ENCODE measurements at regions not wholly inside any gene's neighbourhood (a gene's known extent, or its start where the extent isn't known, plus 50 kb on each side); places are given as distances from the start of the nearest gene placed in this dataset.

- no peak for DNase-seq (ENCODE audit: low read depth)
These were observed 92.9 kb upstream of the SYNDIG1 start for GRCh38 chr20:24376311-24377099.

- DNase-seq (ENCODE audit: low read depth) = no peak
These were observed 96.1 kb upstream of the SYNDIG1 start for GRCh38 chr20:24373372-24373771.

GRCh38 chr20:24370911-24371695 is 98.3 kb upstream of the SYNDIG1 start:
- DNase-seq (ENCODE audit: low read depth) = no peak

GRCh38 chr20:24370249-24370648 is 99.2 kb upstream of the SYNDIG1 start:
- DNase-seq (ENCODE audit: low read depth) = no peak

GRCh38 chr20:24368253-24368652 is 101.2 kb upstream of the SYNDIG1 start:
- no peak for DNase-seq (ENCODE audit: low read depth)

GRCh38 chr20:24366336-24367004 is 103.0 kb upstream of the SYNDIG1 start:
- DNase-seq (ENCODE audit: low read depth) = peak; percentile 34

GRCh38 chr20:24365670-24366069 is 103.8 kb upstream of the SYNDIG1 start:
- DNase-seq (ENCODE audit: low read depth) = no peak

- DNase-seq (ENCODE audit: low read depth) = no peak
These were observed 104.9 kb upstream of the SYNDIG1 start for GRCh38 chr20:24364482-24364881.

- DNase-seq (ENCODE audit: low read depth) = no peak
These were observed 106.4 kb upstream of the SYNDIG1 start for GRCh38 chr20:24363031-24363430.

GRCh38 chr20:24362080-24362479 is 107.3 kb upstream of the SYNDIG1 start:
- no peak for DNase-seq (ENCODE audit: low read depth)

- no peak for DNase-seq (ENCODE audit: low read depth)
These were observed 107.9 kb upstream of the SYNDIG1 start for GRCh38 chr20:24361541-24361940.

- DNase-seq (ENCODE audit: low read depth) = no peak
These were observed 108.9 kb upstream of the SYNDIG1 start for GRCh38 chr20:24360531-24360930.

- no peak for DNase-seq (ENCODE audit: low read depth)
These were observed 110.0 kb upstream of the SYNDIG1 start for GRCh38 chr20:24359321-24360027.

GRCh38 chr20:24357931-24358330 is 111.5 kb upstream of the SYNDIG1 start:
- DNase-seq (ENCODE audit: low read depth) = no peak

GRCh38 chr20:24357177-24357576 is 112.3 kb upstream of the SYNDIG1 start:
- no peak for DNase-seq (ENCODE audit: low read depth)

GRCh38 chr20:24353135-24353690 is 116.2 kb upstream of the SYNDIG1 start:
- DNase-seq (ENCODE audit: low read depth) = no peak

- peak; percentile 63 for DNase-seq (ENCODE audit: low read depth)
These were observed 118.5 kb upstream of the SYNDIG1 start for GRCh38 chr20:24350923-24351368.

GRCh38 chr20:24341781-24342180 is 127.6 kb upstream of the SYNDIG1 start:
- peak; percentile 54 for DNase-seq (ENCODE audit: low read depth)

GRCh38 chr20:24340933-24341332 is 128.5 kb upstream of the SYNDIG1 start:
- DNase-seq (ENCODE audit: low read depth) = no peak

GRCh38 chr20:24339210-24339641 is 130.2 kb upstream of the SYNDIG1 start:
- DNase-seq (ENCODE audit: low read depth) = no peak

GRCh38 chr20:24337551-24337950 is 131.9 kb upstream of the SYNDIG1 start:
- DNase-seq (ENCODE audit: low read depth) = no peak
